COR-L47 (cell line): ENCODE measurements at regions not wholly inside any gene's neighbourhood (a gene's known extent, or its start where the extent isn't known, plus 50 kb on each side); places are given as distances from the start of the nearest gene placed in this dataset.

Experiments
- DNase-seq: peaks from one replicate; lab custom pipeline; 2025; lab: John Stamatoyannopoulos, UW

- no peak for DNase-seq
These were observed 219.0 kb upstream of the DSEL start for GRCh38 chr18:67735506-67735905.

GRCh38 chr18:67733088-67733487 lies 216.6 kb upstream of the DSEL start:
- DNase-seq = no peak

GRCh38 chr18:67731851-67732250 lies 215.3 kb upstream of the DSEL start:
- DNase-seq = no peak

GRCh38 chr18:67730886-67731285 lies 214.4 kb upstream of the DSEL start:
- no peak for DNase-seq

- DNase-seq = no peak
These were observed 211.8 kb upstream of the DSEL start for GRCh38 chr18:67728364-67728763.

- DNase-seq = no peak
These were observed 210.4 kb upstream of the DSEL start for GRCh38 chr18:67726882-67727281.

- DNase-seq = no peak
These were observed 201.3 kb upstream of the DSEL start for GRCh38 chr18:67717800-67718199.

GRCh38 chr18:67715567-67715966 lies 199.0 kb upstream of the DSEL start:
- no peak for DNase-seq

GRCh38 chr18:67710639-67711038 lies 194.1 kb upstream of the DSEL start:
- no peak for DNase-seq

- DNase-seq = peak; percentile 12
These were observed 189.2 kb upstream of the DSEL start for GRCh38 chr18:67705748-67706147.

- DNase-seq = no peak
These were observed 179.2 kb upstream of the DSEL start for GRCh38 chr18:67695684-67696083.

GRCh38 chr18:67694787-67695186 lies 178.3 kb upstream of the DSEL start:
- DNase-seq = no peak

GRCh38 chr18:67692811-67693210 lies 176.3 kb upstream of the DSEL start:
- no peak for DNase-seq

GRCh38 chr18:67682516-67682915 lies 166.0 kb upstream of the DSEL start:
- DNase-seq = no peak

- no peak for DNase-seq
These were observed 161.0 kb upstream of the DSEL start for GRCh38 chr18:67677489-67677888.

GRCh38 chr18:67672716-67673115 lies 156.2 kb upstream of the DSEL start:
- DNase-seq = no peak

GRCh38 chr18:67672155-67672554 lies 155.6 kb upstream of the DSEL start:
- no peak for DNase-seq

- DNase-seq = no peak
These were observed 153.6 kb upstream of the DSEL start for GRCh38 chr18:67670024-67670543.

GRCh38 chr18:67665266-67665665 lies 148.7 kb upstream of the DSEL start:
- DNase-seq = no peak

- DNase-seq = no peak
These were observed 146.5 kb upstream of the DSEL start for GRCh38 chr18:67662996-67663395.

- no peak for DNase-seq
These were observed 145.0 kb upstream of the DSEL start for GRCh38 chr18:67661555-67661954.

GRCh38 chr18:67654101-67654500 lies 137.6 kb upstream of the DSEL start:
- no peak for DNase-seq

GRCh38 chr18:67652288-67652687 lies 135.8 kb upstream of the DSEL start:
- no peak for DNase-seq

GRCh38 chr18:67651438-67651837 lies 134.9 kb upstream of the DSEL start:
- DNase-seq = no peak
